ENCODE measurements at regions not wholly inside any gene's neighbourhood (a gene's known extent, or its start where the extent isn't known, plus 50 kb on each side); places are given as distances from the start of the nearest gene placed in this dataset.
A peak's percentile ranks its signal among the peaks of the same experiment; 100 is the strongest.

DNA sequence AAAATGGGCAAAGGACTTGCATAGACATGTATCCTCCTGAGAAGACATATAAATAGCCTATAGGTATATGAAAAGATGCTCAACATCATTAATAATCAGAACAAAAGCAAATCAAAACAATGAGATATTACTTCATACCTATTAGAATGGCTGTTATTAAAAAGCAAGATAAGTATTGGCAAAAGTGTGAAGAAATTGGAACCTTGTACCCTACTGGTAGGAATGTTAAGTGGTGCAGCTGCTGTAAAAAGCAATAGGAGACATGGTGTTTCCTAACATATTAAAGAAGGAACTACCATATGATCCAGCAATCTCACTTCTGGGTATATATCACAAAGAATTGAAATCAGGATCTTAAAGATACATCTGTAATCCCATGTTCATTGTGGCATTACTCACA, 69.8 kb upstream of the PRR16 start:
- DNase-seq, result no peak

DNA sequence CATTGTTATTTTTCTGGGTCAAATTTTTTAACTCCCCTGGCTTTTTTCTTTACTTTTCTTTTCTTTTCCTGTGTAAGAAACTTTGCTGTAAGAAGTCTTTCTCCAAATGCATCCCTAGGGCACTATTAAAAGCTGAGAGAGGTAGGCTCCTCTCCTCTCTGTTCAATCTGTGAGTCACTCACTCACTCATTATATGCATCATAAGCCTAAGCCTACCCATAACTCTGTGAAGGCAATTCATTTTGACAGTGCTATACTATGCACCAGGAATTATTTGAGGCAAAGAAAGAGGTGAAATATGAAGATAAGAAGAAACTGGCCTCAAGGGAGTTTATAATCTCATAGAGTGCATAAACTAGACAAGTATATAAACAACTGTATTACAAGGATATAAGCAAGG, 67.9 kb upstream of the PRR16 start:
- no peak for DNase-seq

DNA sequence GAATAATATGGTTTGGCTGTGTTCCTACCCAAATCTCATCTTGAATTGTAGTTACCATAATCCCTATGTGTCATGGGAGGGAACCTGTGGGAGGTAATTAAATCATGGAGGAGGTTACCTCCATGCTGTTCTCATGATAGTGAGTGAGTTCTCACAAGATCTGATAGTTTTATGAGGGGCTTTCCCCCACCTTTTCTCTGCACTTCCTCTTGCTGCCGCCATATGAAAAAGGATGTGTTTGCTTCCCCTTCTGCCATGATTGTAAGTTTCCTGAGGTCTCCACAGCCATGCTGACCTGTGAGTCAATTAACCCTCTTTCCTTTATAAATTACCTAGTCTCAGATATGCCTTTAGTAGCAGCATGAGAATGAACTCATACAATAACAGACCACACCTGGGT, 63.7 kb upstream of the PRR16 start:
- no peak for DNase-seq

DNA sequence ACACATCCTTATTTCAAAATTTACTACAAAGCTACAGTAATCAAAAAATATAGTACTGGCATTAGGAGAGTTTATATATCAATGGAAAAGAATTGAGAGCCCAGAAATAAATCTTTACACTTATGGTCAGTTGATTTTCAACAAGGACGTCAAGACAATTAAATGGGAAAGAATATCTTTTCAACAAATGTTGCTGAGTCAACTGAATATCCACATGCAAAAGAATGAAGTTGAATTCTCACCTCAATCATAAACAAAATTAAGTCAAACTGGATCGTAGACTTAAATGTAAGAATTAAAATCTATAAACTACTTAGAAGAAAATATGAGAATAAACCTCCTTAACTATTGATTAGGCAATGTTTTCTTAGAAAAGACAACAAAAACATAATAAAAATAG, 61.5 kb upstream of the PRR16 start:
- DNase-seq, result no peak

DNA sequence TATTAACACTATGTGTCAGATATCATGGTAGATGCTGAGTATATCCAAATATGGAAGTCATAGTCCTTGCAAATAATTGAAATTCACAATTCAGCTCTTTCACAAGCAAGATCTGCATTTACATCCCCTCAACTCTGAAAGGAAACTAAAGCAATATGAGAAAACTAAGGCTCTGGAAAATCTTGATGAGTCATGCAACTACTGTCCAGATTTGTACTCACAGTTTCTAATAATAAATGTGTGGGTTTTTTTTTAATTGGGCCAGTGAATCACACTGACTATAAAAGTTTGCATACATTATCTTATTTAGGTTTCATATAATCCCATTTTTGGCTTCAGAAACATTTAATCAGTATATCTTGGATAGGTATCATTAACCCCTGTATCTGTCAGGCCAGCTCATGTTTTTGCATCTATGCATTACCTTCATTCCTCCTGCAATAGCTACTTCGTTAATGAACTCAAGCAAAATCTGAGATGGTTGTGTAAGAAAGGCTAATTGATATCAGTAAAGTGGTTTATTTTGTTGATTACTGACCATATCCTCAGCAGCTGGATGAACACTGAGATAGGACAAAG, 58.7 kb upstream of the PRR16 start:
- peak in 1 of 58 donors; percentile 0 for DNase-seq

DNA sequence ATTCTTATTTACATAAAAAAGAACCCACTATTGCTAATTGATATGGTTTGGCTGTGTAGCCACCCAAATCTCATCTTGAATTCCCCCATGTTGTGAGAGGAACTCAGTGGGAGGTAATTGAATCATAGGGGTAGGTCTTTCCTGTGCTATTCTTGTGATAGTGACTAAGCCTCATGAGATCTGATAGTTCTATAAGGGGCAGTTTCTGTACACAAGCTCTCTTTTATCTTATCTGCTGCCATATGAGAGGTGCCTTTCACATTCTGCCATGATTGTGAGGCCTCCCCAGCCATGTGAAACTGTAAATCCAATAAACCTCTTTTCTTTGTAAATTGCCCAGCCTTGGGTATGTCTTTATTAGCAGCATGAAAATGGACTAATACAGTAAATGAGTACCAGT, 58.2 kb upstream of the PRR16 start:
- DNase-seq, result peak in 1 of 58 donors; percentile 0

DNA sequence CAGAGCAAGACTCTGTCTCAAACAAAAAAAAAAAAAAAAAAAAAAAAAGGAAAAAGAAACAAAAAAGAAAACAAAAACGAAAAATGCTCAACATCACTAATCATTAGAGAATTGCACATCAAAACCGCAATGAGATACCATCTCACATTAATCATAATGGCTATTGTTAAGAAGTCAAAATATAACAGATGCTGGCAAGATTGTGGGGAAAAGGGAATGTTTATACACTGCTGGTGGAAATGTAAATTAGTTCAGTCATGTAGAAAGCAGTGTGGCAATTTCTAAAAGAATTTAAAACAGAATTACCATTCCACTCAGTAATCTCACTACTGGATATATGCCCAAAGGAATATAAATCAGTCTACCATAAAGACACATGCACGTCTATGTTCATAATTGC, 50.4 kb upstream of the PRR16 start:
- DNase-seq, result no peak
